ENCODE measurements at regions not wholly inside any gene's neighbourhood (a gene's known extent, or its start where the extent isn't known, plus 50 kb on each side); places are given as distances from the start of the nearest gene placed in this dataset.

DNA sequence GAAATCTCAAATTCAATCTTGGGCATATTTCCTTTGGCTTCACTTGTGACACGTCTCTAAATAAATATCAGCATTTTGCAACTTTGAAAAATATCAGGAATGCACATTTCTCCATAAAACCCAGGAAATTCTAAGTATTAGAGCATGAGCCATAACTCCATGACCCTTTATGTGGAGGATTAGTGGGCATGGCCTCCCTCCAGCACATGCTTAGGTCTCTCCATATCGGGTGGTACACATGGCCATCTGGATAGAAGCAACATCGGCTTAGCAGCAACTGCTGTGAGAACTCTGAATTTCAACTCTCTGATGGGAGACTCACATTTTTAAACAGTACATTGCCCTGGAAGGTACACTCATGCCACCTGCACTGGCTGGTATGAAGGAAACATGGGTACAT is 73.7 kb upstream of the EGFLAM start:
- no peak overlapping the region for H3K4me2 ChIP-seq (ENCODE audit: low read length)

DNA sequence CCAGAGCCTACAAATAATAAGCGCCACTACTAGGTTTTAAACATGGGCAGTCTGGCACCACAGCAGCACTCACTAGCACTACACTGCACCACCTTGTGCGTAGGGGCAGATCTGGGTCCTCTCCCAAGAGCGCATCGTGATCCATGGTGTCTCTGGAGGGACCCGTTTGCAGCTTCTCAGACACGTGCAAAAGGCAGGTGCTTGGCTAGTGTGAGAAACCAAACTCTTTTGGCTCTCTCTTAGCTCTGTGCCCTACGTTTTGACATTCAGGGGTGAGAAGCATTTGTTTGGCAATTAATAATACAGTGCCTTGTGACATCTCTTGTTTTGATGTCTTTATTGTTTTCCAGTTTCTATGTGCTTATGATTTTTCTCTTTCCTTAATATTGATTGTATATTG is 75.4 kb upstream of the EGFLAM start:
- Histone ChIP-seq H3F3A (ENCODE audit: control insufficient read depth, insufficient read depth) (no peaks in the 10 kb centered on the region), H3K4me3 (ENCODE audit: low read length) (no peak overlapping the region), H3K4me2 (ENCODE audit: low read length) (no peak overlapping the region), H3K36me3 (ENCODE audit: control insufficient read depth, low read length) (no peaks in the 10 kb centered on the region), H3K27me3 (ENCODE audit: control insufficient read depth, low read length) (no peaks in the 10 kb centered on the region), H3K79me2 (ENCODE audit: control insufficient read depth, low read length) (no peaks in the 10 kb centered on the region), H3K4me1 (ENCODE audit: control insufficient read depth, low read length) (no peaks in the 10 kb centered on the region), H4K20me1 (ENCODE audit: control insufficient read depth, insufficient read depth, low read depth, low read length) (no peaks in the 10 kb centered on the region), H3K9me3 (ENCODE audit: control insufficient read depth, insufficient read depth, low read length) (no peaks in the 10 kb centered on the region), H3K9me2 (replicated peaks; ENCODE audit: control insufficient read depth, low read length) (no peaks in the 10 kb centered on the region), H3K27ac (ENCODE audit: low read depth, low read length) (no peak overlapping the region)
- no peak for TF ChIP-seq EZH2phosphoT487 (IDR thresholded peaks at IDR 0.05; ENCODE audit: borderline replicate concordance, low read length)
- TF ChIP-seq, protein P1, sequence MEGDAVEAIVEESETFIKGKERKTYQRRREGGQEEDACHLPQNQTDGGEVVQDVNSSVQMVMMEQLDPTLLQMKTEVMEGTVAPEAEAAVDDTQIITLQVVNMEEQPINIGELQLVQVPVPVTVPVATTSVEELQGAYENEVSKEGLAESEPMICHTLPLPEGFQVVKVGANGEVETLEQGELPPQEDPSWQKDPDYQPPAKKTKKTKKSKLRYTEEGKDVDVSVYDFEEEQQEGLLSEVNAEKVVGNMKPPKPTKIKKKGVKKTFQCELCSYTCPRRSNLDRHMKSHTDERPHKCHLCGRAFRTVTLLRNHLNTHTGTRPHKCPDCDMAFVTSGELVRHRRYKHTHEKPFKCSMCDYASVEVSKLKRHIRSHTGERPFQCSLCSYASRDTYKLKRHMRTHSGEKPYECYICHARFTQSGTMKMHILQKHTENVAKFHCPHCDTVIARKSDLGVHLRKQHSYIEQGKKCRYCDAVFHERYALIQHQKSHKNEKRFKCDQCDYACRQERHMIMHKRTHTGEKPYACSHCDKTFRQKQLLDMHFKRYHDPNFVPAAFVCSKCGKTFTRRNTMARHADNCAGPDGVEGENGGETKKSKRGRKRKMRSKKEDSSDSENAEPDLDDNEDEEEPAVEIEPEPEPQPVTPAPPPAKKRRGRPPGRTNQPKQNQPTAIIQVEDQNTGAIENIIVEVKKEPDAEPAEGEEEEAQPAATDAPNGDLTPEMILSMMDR (IDR thresholded peaks at IDR 0.05; ENCODE audit: low read depth, low read length, poor library complexity, severe bottlenecking), result no peak

More for the DNA sequence above, 73.7 kb upstream of the EGFLAM start:
- Histone ChIP-seq H3K27ac (ENCODE audit: low read depth, low read length) (no peak overlapping the region), H3K9me3 (ENCODE audit: control insufficient read depth, insufficient read depth, low read length) (no peaks in the 10 kb centered on the region), H4K20me1 (ENCODE audit: control insufficient read depth, insufficient read depth, low read depth, low read length) (no peaks in the 10 kb centered on the region), H3K4me3 (ENCODE audit: low read length) (no peak overlapping the region), H3K79me2 (ENCODE audit: control insufficient read depth, low read length) (no peaks in the 10 kb centered on the region), H3K36me3 (ENCODE audit: control insufficient read depth, low read length) (no peaks in the 10 kb centered on the region), H3K9me2 (replicated peaks; ENCODE audit: control insufficient read depth, low read length) (no peaks in the 10 kb centered on the region), H3K4me1 (ENCODE audit: control insufficient read depth, low read length) (no peaks in the 10 kb centered on the region), H3K27me3 (ENCODE audit: control insufficient read depth, low read length) (no peaks in the 10 kb centered on the region), H3F3A (ENCODE audit: control insufficient read depth, insufficient read depth) (no peaks in the 10 kb centered on the region)
- TF ChIP-seq, protein P1 (IDR thresholded peaks at IDR 0.05; ENCODE audit: low read depth, low read length, poor library complexity, severe bottlenecking), result no peak
- no peak for TF ChIP-seq EZH2phosphoT487 (IDR thresholded peaks at IDR 0.05; ENCODE audit: borderline replicate concordance, low read length)

DNA sequence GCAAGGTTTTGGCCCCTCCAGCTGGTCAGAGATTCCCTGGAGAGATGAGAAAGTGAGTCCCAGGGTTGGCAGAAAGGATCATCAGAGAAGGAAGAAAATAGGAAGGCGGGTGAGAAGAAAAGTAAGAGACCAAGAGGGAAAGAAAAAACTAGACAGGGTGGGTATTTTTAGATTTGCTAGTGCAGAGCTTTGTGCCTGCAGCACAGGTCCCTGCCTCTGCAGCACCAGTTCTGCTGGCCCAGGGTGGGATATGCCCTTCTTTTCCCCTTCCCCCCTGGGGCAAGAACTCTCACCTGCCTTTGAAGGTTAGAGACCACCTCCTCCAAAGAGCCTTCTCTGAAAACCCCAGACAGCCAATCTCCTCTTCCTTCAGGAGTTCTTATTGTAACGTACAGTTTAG is 90.3 kb upstream of the EGFLAM start:
- no peaks in the 10 kb centered on the region for H3F3A ChIP-seq (ENCODE audit: control insufficient read depth, insufficient read depth)
- no peaks in the 10 kb centered on the region for H3K36me3 ChIP-seq (ENCODE audit: control insufficient read depth, low read length)
- H3K4me1 ChIP-seq (ENCODE audit: control insufficient read depth, low read length), result no peaks in the 10 kb centered on the region
- no peaks in the 10 kb centered on the region for H3K27me3 ChIP-seq (ENCODE audit: control insufficient read depth, low read length)
- TF ChIP-seq, protein P1 (IDR thresholded peaks at IDR 0.05; ENCODE audit: low read depth, low read length, poor library complexity, severe bottlenecking), result no peak
- no peak for TF ChIP-seq EZH2phosphoT487 (IDR thresholded peaks at IDR 0.05; ENCODE audit: borderline replicate concordance, low read length)
- no peaks in the 10 kb centered on the region for H3K9me2 ChIP-seq (replicated peaks; ENCODE audit: control insufficient read depth, low read length)
- no peaks in the 10 kb centered on the region for H4K20me1 ChIP-seq (ENCODE audit: control insufficient read depth, insufficient read depth, low read depth, low read length)
- H3K4me2 ChIP-seq (ENCODE audit: low read length), result no peak overlapping the region
- H3K27ac ChIP-seq (ENCODE audit: low read depth, low read length), result no peak overlapping the region
- H3K79me2 ChIP-seq (ENCODE audit: control insufficient read depth, low read length), result no peaks in the 10 kb centered on the region
- no peaks in the 10 kb centered on the region for H3K9me3 ChIP-seq (ENCODE audit: control insufficient read depth, insufficient read depth, low read length)
- no peak overlapping the region for H3K4me3 ChIP-seq (ENCODE audit: low read length)

DNA sequence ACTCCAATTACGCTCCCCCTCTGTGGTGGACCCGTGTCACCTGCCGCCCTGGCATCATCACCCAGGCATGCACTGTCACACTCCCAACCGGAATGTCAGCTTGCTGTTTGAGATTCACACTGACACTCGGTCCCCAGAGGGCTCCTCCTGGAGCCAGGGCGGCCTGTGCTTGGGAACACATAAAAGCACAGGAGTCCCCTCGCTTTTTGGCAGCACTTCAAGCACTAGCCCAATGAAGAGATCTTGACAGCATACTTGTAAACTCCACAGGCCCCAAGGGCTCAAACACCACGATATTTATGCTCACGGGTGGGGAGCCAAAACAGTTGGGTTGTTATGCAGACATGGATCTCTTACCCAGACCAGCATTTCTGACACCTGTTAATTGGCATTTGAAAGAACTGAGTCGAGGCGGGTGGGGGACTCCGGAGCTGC is 90.8 kb upstream of the EGFLAM start:
- Histone ChIP-seq H3K79me2 (ENCODE audit: control insufficient read depth, low read length) (no peaks in the 10 kb centered on the region), H3K9me3 (ENCODE audit: control insufficient read depth, insufficient read depth, low read length) (no peaks in the 10 kb centered on the region), H3K4me1 (ENCODE audit: control insufficient read depth, low read length) (no peaks in the 10 kb centered on the region), H3K36me3 (ENCODE audit: control insufficient read depth, low read length) (no peaks in the 10 kb centered on the region), H3K4me3 (ENCODE audit: low read length) (no peak overlapping the region), H3F3A (ENCODE audit: control insufficient read depth, insufficient read depth) (no peaks in the 10 kb centered on the region), H3K27me3 (ENCODE audit: control insufficient read depth, low read length) (no peaks in the 10 kb centered on the region), H3K9me2 (replicated peaks; ENCODE audit: control insufficient read depth, low read length) (no peaks in the 10 kb centered on the region), H4K20me1 (ENCODE audit: control insufficient read depth, insufficient read depth, low read depth, low read length) (no peaks in the 10 kb centered on the region), H3K27ac (ENCODE audit: low read depth, low read length) (no peak overlapping the region), H3K4me2 (ENCODE audit: low read length) (no peak overlapping the region)
- no peak for TF ChIP-seq EZH2phosphoT487 (IDR thresholded peaks at IDR 0.05; ENCODE audit: borderline replicate concordance, low read length)
- TF ChIP-seq, protein P1 (IDR thresholded peaks at IDR 0.05; ENCODE audit: low read depth, low read length, poor library complexity, severe bottlenecking), result no peak

Data from DOHH2 (cell line).